ENCODE measurements at regions not wholly inside any gene's neighbourhood (a gene's known extent, or its start where the extent isn't known, plus 50 kb on each side); places are given as distances from the start of the nearest gene placed in this dataset.

- H3K4me3 ChIP-seq = no peak overlapping the region
- intact Hi-C loops (cut with DNase I) = no loop called here
Measured at GRCh38 chr15:31261266-31262142, 65.1 kb upstream of the KLF13 start.

DNA sequence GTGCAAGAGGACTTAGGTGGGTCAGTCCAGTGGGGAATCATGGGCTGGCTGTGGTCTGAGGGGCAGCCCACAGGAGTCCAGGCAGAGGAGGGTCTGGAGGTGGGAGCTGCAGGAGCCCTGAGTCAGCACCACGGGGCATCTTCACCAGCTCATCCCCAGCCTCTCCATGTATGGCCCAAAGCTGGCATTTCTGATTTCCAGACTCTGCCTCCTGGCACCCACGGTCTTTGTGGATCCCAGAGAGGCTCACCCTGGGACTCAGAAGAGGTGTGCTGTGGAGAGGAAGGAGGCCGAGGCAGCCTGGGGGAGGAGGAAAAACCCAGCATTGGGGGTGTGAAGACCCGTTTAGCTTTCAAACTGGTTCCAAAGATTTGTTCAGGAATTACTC lies 64.5 kb upstream of the KLF13 start:
- no peaks in the 10 kb centered on the region for H3K9me3 ChIP-seq
- H3K4me1 ChIP-seq (replicated peaks) = peaks cover 6% of the 10 kb centered on the region
- no peaks in the 10 kb centered on the region for H3K27me3 ChIP-seq (replicated peaks; ENCODE audit: insufficient read depth)
- DNase-seq (ENCODE audit: low spot score) = no peak
- intact Hi-C loops (cut with DNase I) = no loop called here
- no peak overlapping the region for H3K27ac ChIP-seq
- 78% methylated on average over 4 of the region's 4 CpGs for WGBS
- no peak overlapping the region for H3K4me3 ChIP-seq
- no peaks in the 10 kb centered on the region for H3K36me3 ChIP-seq
- TF ChIP-seq CTCF (IDR thresholded peaks at IDR 0.05) (no peak), POLR2A (IDR thresholded peaks at IDR 0.05) (no peak), POLR2AphosphoS5 (IDR thresholded peaks at IDR 0.05) (no peak)

More at GRCh38 chr15:31261266-31262142, 65.1 kb upstream of the KLF13 start:
- no peak for TF ChIP-seq POLR2AphosphoS5 (IDR thresholded peaks at IDR 0.05)
- no peaks in the 10 kb centered on the region for H3K36me3 ChIP-seq
- H3K27me3 ChIP-seq (replicated peaks; ENCODE audit: insufficient read depth) = no peaks in the 10 kb centered on the region
- H3K9me3 ChIP-seq = no peaks in the 10 kb centered on the region
- 87% methylated on average over 12 of the region's 12 CpGs for WGBS
- no peak overlapping the region for H3K27ac ChIP-seq
- H3K4me1 ChIP-seq (replicated peaks) = peaks cover 6% of the 10 kb centered on the region
- no peak for DNase-seq (ENCODE audit: low spot score)

- Histone ChIP-seq H3K27ac (peak overlapping the region in 1 of 2 donors; percentile 75), H3K27me3 (replicated peaks; ENCODE audit: insufficient read depth) (no peaks in the 10 kb centered on the region), H3K4me1 (replicated peaks) (peaks cover 6% of the 10 kb centered on the region), H3K4me3 (no peak overlapping the region), H3K36me3 (no peaks in the 10 kb centered on the region), H3K9me3 (no peaks in the 10 kb centered on the region)
- intact Hi-C loops (cut with DNase I) = no loop called here
- TF ChIP-seq CTCF (IDR thresholded peaks at IDR 0.05) (no peak), POLR2AphosphoS5 (IDR thresholded peaks at IDR 0.05) (no peak), POLR2A (IDR thresholded peaks at IDR 0.05) (no peak)
- DNase-seq (ENCODE audit: low spot score) = no peak
- 88% methylated on average over 12 of the region's 12 CpGs for WGBS
Measured at GRCh38 chr15:31262901-31263671, 63.5 kb upstream of the KLF13 start.

- TF ChIP-seq CTCF (IDR thresholded peaks at IDR 0.05) = no peak
- TF ChIP-seq POLR2AphosphoS5 (IDR thresholded peaks at IDR 0.05) = peak; percentile 40
- intact Hi-C loops (cut with DNase I) = no loop called here
- peak; percentile 48 for DNase-seq (ENCODE audit: low spot score)
- Histone ChIP-seq H3K27me3 (replicated peaks; ENCODE audit: insufficient read depth) (no peaks in the 10 kb centered on the region), H3K4me1 (replicated peaks) (peaks cover 6% of the 10 kb centered on the region), H3K36me3 (no peaks in the 10 kb centered on the region), H3K4me3 (no peak overlapping the region), H3K27ac (peak overlapping the region; percentile 53 to 75), H3K9me3 (no peaks in the 10 kb centered on the region)
- whole genome bisulfite sequencing = 47% methylated on average over 24 of the region's 24 CpGs
Measured at GRCh38 chr15:31263751-31264558, 62.7 kb upstream of the KLF13 start.

GRCh38 chr15:31264559-31265089 lies 62.0 kb upstream of the KLF13 start:
- Histone ChIP-seq H3K4me1 (replicated peaks) (peaks cover 6% of the 10 kb centered on the region), H3K4me3 (no peak overlapping the region), H3K27ac (peak overlapping the region; percentile 53 to 75), H3K9me3 (no peaks in the 10 kb centered on the region), H3K36me3 (no peaks in the 10 kb centered on the region), H3K27me3 (replicated peaks; ENCODE audit: insufficient read depth) (no peaks in the 10 kb centered on the region)
- intact Hi-C loops (cut with DNase I) = no loop called here
- DNase-seq (ENCODE audit: low spot score) = no peak
- TF ChIP-seq POLR2A (IDR thresholded peaks at IDR 0.05) (no peak), POLR2AphosphoS5 (IDR thresholded peaks at IDR 0.05) (no peak), CTCF (IDR thresholded peaks at IDR 0.05) (no peak)
- WGBS = 79% methylated on average over 6 of the region's 6 CpGs

Measured in prostate gland (tissue), 2 donors.